GM12874 (cell line): ENCODE measurements at regions not wholly inside any gene's neighbourhood (a gene's known extent, or its start where the extent isn't known, plus 50 kb on each side); places are given as distances from the start of the nearest gene placed in this dataset.

Experiments used
- TF ChIP-seq, protein P1 (sequence below): IDR thresholded peaks from 2 replicates; pipeline ENCODE4 v1.5.1; 2011; ENCODE audit warnings: low read depth, mild to moderate bottlenecking, control low read depth, low read length, moderate library complexity; ENCODE audit not compliant: insufficient read depth

DNA sequence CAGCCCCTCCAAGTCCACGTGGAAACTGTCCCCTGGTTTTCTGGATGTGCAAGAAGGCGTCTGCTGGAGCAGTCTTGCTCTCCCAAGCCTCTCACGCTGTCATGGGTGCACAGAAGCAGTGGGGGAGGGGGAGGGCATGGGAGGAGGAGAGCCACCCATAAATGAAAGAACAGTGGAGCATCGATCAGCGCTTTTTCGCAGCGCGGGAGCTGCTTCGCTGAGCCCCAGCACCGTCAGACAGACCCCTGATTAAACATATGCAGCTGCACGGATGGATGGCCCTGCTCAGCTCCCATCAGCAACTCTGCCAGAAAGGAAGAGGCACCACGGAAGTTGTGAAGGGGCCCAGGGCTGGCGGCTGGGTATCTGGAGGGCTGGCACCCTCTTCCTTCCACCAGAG lies 264.9 kb downstream of the UQCRFS1 start:
- TF ChIP-seq, protein P1, sequence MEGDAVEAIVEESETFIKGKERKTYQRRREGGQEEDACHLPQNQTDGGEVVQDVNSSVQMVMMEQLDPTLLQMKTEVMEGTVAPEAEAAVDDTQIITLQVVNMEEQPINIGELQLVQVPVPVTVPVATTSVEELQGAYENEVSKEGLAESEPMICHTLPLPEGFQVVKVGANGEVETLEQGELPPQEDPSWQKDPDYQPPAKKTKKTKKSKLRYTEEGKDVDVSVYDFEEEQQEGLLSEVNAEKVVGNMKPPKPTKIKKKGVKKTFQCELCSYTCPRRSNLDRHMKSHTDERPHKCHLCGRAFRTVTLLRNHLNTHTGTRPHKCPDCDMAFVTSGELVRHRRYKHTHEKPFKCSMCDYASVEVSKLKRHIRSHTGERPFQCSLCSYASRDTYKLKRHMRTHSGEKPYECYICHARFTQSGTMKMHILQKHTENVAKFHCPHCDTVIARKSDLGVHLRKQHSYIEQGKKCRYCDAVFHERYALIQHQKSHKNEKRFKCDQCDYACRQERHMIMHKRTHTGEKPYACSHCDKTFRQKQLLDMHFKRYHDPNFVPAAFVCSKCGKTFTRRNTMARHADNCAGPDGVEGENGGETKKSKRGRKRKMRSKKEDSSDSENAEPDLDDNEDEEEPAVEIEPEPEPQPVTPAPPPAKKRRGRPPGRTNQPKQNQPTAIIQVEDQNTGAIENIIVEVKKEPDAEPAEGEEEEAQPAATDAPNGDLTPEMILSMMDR, result no peak

- TF ChIP-seq, protein P1, result 0 out of 2 replicates have a peak, but pooled peaks have one; percentile 5
Measured at GRCh38 chr19:28943651-28944050, 269.3 kb downstream of the UQCRFS1 start.

DNA sequence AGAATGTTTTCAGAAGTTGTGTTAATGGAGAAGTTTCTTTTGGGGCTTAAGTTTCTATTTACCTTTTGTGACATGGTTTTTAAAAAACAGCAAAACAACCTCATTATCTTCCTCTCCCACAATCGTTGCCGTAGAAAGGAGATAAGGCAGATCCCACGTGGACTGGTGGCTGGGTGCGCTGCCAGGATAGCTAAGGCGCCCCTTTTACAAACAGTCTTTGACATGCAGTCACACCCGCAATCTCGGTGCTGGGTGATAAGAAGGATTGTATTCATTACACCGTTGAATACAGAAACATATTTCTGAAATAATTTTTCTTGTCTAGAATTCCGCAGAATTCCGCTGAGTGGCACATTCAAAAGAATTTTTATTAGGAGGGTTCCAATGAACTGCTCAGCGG lies 271.1 kb downstream of the UQCRFS1 start:
- TF ChIP-seq, protein P1, result no peak

GRCh38 chr19:28940751-28941500 lies 272.0 kb downstream of the UQCRFS1 start:
- TF ChIP-seq, protein P1, result no peak

DNA sequence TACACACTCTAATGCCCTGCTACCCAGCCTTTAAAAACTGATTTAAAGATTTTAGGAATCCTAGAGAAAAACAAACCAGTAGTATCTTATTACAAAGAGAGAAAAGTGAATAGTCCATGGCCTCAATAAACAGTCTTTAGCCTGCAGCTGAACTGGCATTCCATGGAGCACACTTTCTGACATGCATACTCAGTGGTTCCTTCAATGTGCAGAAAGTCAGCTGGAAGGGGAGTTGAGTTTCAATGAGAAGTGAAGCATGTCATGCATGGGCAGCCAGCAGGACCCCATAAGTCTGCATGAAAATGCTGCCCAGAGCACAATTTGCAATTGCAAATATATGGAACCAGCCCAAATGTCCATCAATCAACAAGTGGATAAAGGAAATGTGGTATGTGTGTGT lies 273.7 kb downstream of the UQCRFS1 start:
- TF ChIP-seq, protein P1, result no peak

- TF ChIP-seq, protein P1, result no peak
Measured at GRCh38 chr19:28936001-28936400, 276.9 kb downstream of the UQCRFS1 start.

- TF ChIP-seq, protein P1, result no peak
Measured at GRCh38 chr19:28934631-28935030, 278.3 kb downstream of the UQCRFS1 start.

DNA sequence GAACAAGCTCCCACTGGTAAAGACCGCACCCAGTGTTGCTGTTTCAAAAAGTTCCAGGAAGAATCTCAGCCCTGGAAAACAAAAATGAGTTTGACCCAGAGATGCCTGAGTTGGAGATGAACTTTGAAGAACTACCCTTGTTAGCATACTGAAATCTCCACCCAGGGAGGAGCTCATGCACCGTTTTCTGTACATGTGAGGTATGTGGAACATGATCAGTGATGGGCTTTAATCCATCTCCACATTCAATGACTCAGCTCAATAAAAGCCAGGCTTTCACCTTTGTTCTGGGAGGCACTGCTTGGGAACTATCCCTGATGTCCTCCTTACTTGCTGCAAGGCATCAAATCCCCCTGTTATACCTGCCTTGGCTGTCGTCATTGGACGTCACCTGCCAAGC lies 279.9 kb downstream of the UQCRFS1 start:
- TF ChIP-seq, protein P1, result no peak
